Suprapubic skin (tissue), 4 donors: ENCODE measurements at regions not wholly inside any gene's neighbourhood (a gene's known extent, or its start where the extent isn't known, plus 50 kb on each side); places are given as distances from the start of the nearest gene placed in this dataset.

ENCODE experiments used
- DNase-seq, 2 donors: peaks; one replicate each; pipeline ENCODE4 v3.0.0-alpha.2; 2019; ENCODE audit warnings: low spot score in 2 of 2
- H3K27ac ChIP-seq: fragments of 200-600 bp; sonication (generic); one replicate; pipeline ENCODE4 v1.5.1; 2019
- H3K27me3 ChIP-seq: fragments of 200-600 bp; sonication (generic); one replicate; pipeline ENCODE4 v1.5.1; 2019
- H3K36me3 ChIP-seq: fragments of 200-600 bp; sonication (generic); one replicate; pipeline ENCODE4 v1.5.1; 2019
- H3K4me1 ChIP-seq: fragments of 200-600 bp; sonication (generic); one replicate; pipeline ENCODE4 v1.5.1; 2019
- H3K4me3 ChIP-seq: fragments of 200-600 bp; sonication (generic); one replicate; pipeline ENCODE4 v1.5.1; 2019; ENCODE audit warnings: mild to moderate bottlenecking
- H3K9me3 ChIP-seq: fragments of 200-600 bp; sonication (generic); one replicate; pipeline ENCODE4 v1.5.1; 2019
- CTCF ChIP-seq, 2 donors: fragments of 200-600 bp in 1 of 2; fragments of 450-650 bp in 1 of 2; sonication (generic) in 1 of 2; IDR thresholded peaks; one replicate each; pipeline ENCODE4 v1.5.1; 2016 to 2019; ENCODE audit warnings: antibody characterized with exemption in 2 of 2, mild to moderate bottlenecking in 1 of 2, moderate library complexity in 1 of 2
- EP300 ChIP-seq: sonication (generic); formaldehyde crosslinking; IDR thresholded peaks from one replicate; pipeline ENCODE4 v1.6.1; 2017; ENCODE audit warnings: antibody characterized with exemption
- POLR2A ChIP-seq, 2 donors: fragments of 450-650 bp; IDR thresholded peaks; one replicate each; pipeline ENCODE4 v1.6.1; 2017; ENCODE audit warnings: antibody characterized with exemption in 2 of 2, mild to moderate bottlenecking in 2 of 2, moderate library complexity in 2 of 2
- POLR2AphosphoS5 ChIP-seq, 3 donors: sonication (generic); formaldehyde crosslinking; IDR thresholded peaks; one replicate each; pipeline ENCODE4 v1.6.1; 2017; ENCODE audit warnings: antibody characterized with exemption in 3 of 3
- WGBS: methylation state at CpG from one replicate; pipeline ENCODE4 v1.1.5; 2018; 5-methylcytosine and 5-hydroxymethylcytosine counted together

- peak overlapping the region; percentile 94 for H3K4me3 ChIP-seq
- no peaks in the 10 kb centered on the region for H3K36me3 ChIP-seq
- TF ChIP-seq POLR2AphosphoS5 (IDR thresholded peaks at IDR 0.05), result no peak
- no peak for TF ChIP-seq POLR2A (IDR thresholded peaks at IDR 0.05)
- no peak for TF ChIP-seq EP300
- TF ChIP-seq CTCF (IDR thresholded peaks at IDR 0.05), result no peak
- 6% methylated on average over 21 of the region's 21 CpGs for WGBS
- no peaks in the 10 kb centered on the region for H3K27me3 ChIP-seq
- DNase-seq, result no peak
- peaks cover 17% of the 10 kb centered on the region for H3K4me1 ChIP-seq
- H3K9me3 ChIP-seq, result no peaks in the 10 kb centered on the region
- peak overlapping the region; percentile 71 for H3K27ac ChIP-seq
These were observed 69.1 kb upstream of the PRSS16 start for GRCh38 chr6:27178407-27178730.

- H3K27ac ChIP-seq, result no peak overlapping the region
These were observed 68.6 kb upstream of the PRSS16 start for GRCh38 chr6:27178860-27179259.

GRCh38 chr6:27183060-27183832 is 64.3 kb upstream of the PRSS16 start:
- no peak for DNase-seq
- Histone ChIP-seq H3K9me3 (no peaks in the 10 kb centered on the region), H3K4me1 (peaks cover 14% of the 10 kb centered on the region), H3K4me3 (no peak overlapping the region), H3K27ac (no peak overlapping the region), H3K27me3 (no peaks in the 10 kb centered on the region), H3K36me3 (no peaks in the 10 kb centered on the region)
- TF ChIP-seq POLR2AphosphoS5 (IDR thresholded peaks at IDR 0.05) (no peak), POLR2A (IDR thresholded peaks at IDR 0.05) (no peak), CTCF (IDR thresholded peaks at IDR 0.05) (no peak), EP300 (no peak)
- 80% methylated on average over 9 of the region's 9 CpGs for WGBS

More at GRCh38 chr6:27178860-27179259, 68.6 kb upstream of the PRSS16 start:
- DNase-seq, result no peak
- Histone ChIP-seq H3K9me3 (no peaks in the 10 kb centered on the region), H3K27me3 (no peaks in the 10 kb centered on the region), H3K4me3 (peak overlapping the region; percentile 94), H3K36me3 (no peaks in the 10 kb centered on the region), H3K4me1 (peaks cover 17% of the 10 kb centered on the region)
- TF ChIP-seq POLR2A (IDR thresholded peaks at IDR 0.05) (no peak), EP300 (no peak), POLR2AphosphoS5 (IDR thresholded peaks at IDR 0.05) (no peak), CTCF (IDR thresholded peaks at IDR 0.05) (no peak)
- WGBS, result 34% methylated on average over 15 of the region's 15 CpGs

- WGBS, result 18% methylated on average over 13 of the region's 13 CpGs
- Histone ChIP-seq H3K4me1 (peaks cover 11% of the 10 kb centered on the region), H3K36me3 (no peaks in the 10 kb centered on the region), H3K27me3 (no peaks in the 10 kb centered on the region), H3K27ac (peak overlapping the region; percentile 66), H3K9me3 (no peaks in the 10 kb centered on the region), H3K4me3 (peak overlapping the region; percentile 69)
- TF ChIP-seq POLR2AphosphoS5 (IDR thresholded peaks at IDR 0.05) (no peak), EP300 (no peak), CTCF (IDR thresholded peaks at IDR 0.05) (no peak), POLR2A (IDR thresholded peaks at IDR 0.05) (no peak)
- no peak for DNase-seq
These were observed 60.1 kb upstream of the PRSS16 start for GRCh38 chr6:27187231-27188060.
